Keratinocyte (primary cell): ENCODE measurements at regions not wholly inside any gene's neighbourhood (a gene's known extent, or its start where the extent isn't known, plus 50 kb on each side); places are given as distances from the start of the nearest gene placed in this dataset.

Source experiments
- DNase-seq: peaks from one replicate; pipeline ENCODE4 v3.0.0-alpha.2; 2011; ENCODE audit warnings: low read depth, missing footprints, low spot score
- FAIRE-seq: peaks from 2 replicates; lab custom pipeline; 2011; peaks lifted over from hg19 to GRCh38; lab: Jason Lieb, UNC
- H2AFZ ChIP-seq: 2 replicates; pipeline ENCODE4 v1.6.0; 2012; ENCODE audit warnings: low read length, control low read depth, inconsistent platforms; ENCODE audit not compliant: control insufficient read depth
- H3K27ac ChIP-seq: 2 replicates; pipeline ENCODE4 v1.5.1; 2011; ENCODE audit warnings: low read length; ENCODE audit not compliant: control insufficient read depth, insufficient read depth
- H3K27me3 ChIP-seq: 3 replicates; pipeline ENCODE4 v1.6.0; 2011; ENCODE audit warnings: low read length; ENCODE audit not compliant: control insufficient read depth, insufficient read depth; ENCODE audit errors: extremely low read depth
- H3K36me3 ChIP-seq, 2 experiments: 2 replicates in 1 of 2; 3 replicates in 1 of 2; pipeline ENCODE4 v1.5.1; 2011; ENCODE audit warnings: low read length in 2 of 2, mild to moderate bottlenecking in 1 of 2; ENCODE audit not compliant: control insufficient read depth in 2 of 2, insufficient read depth in 2 of 2; ENCODE audit errors: extremely low read depth in 1 of 2
- H3K4me1 ChIP-seq: 3 replicates; pipeline ENCODE4 v1.5.1; 2011; ENCODE audit warnings: low read length; ENCODE audit not compliant: control insufficient read depth, insufficient read depth; ENCODE audit errors: extremely low read depth
- H3K4me2 ChIP-seq: 3 replicates; pipeline ENCODE4 v1.6.0; 2011; ENCODE audit warnings: low read depth, low read length; ENCODE audit not compliant: control insufficient read depth, insufficient read depth; ENCODE audit errors: extremely low read depth
- H3K4me3 ChIP-seq, 3 experiments: fragments of 200-600 bp in 1 of 3; sonication (generic) in 1 of 3; 2 replicates in 2 of 3; 3 replicates in 1 of 3; pipeline ENCODE4 v1.5.1; 2011 to 2016; ENCODE audit warnings: low read length in 3 of 3, mild to moderate bottlenecking in 3 of 3, control low read depth in 2 of 3, inconsistent platforms in 1 of 3, low read depth in 1 of 3, mixed read lengths in 1 of 3, mixed run types in 1 of 3, moderate library complexity in 1 of 3; ENCODE audit not compliant: control insufficient read depth in 2 of 3, insufficient read depth in 2 of 3; ENCODE audit errors: extremely low read depth in 1 of 3
- H3K79me2 ChIP-seq: 2 replicates; pipeline ENCODE4 v1.6.0; 2012; ENCODE audit warnings: low read length; ENCODE audit not compliant: control insufficient read depth, insufficient read depth
- H3K9ac ChIP-seq: 3 replicates; pipeline ENCODE4 v1.6.0; 2011; ENCODE audit warnings: low read length; ENCODE audit not compliant: control insufficient read depth, insufficient read depth; ENCODE audit errors: extremely low read depth
- H3K9me1 ChIP-seq: 3 replicates; pipeline ENCODE4 v1.6.0; 2011; ENCODE audit warnings: low read length; ENCODE audit not compliant: control insufficient read depth, insufficient read depth; ENCODE audit errors: extremely low read depth
- H3K9me3 ChIP-seq: 2 replicates; pipeline ENCODE4 v1.5.1; 2012; ENCODE audit warnings: low read depth, low read length; ENCODE audit not compliant: control insufficient read depth
- H4K20me1 ChIP-seq: 3 replicates; pipeline ENCODE4 v1.6.0; 2011; ENCODE audit warnings: low read length; ENCODE audit not compliant: control insufficient read depth, insufficient read depth; ENCODE audit errors: extremely low read depth
- CTCF ChIP-seq, 3 experiments: IDR thresholded peaks in 1 of 3; conservative IDR thresholded peaks in 1 of 3; optimal IDR thresholded peaks in 1 of 3; 2 replicates in 2 of 3; 3 replicates in 1 of 3; pipeline versions ENCODE3 to v1.5.1; 2011; ENCODE audit warnings: low read length in 3 of 3, mild to moderate bottlenecking in 3 of 3, moderate library complexity in 2 of 3, control low read depth in 1 of 3, inconsistent platforms in 1 of 3; ENCODE audit not compliant: insufficient read depth in 2 of 3; ENCODE audit errors: extremely low read depth in 1 of 3
- EZH2 ChIP-seq: IDR thresholded peaks from one replicate; pipeline ENCODE4 v1.6.1; 2012; ENCODE audit warnings: inconsistent platforms, mild to moderate bottlenecking, low read length, moderate library complexity
- dilution Hi-C: fragments of 300-500 bp; cut with MboI; formaldehyde crosslinking; loops from one replicate; pipeline ENCODE4 v1.7.0; 2020; ENCODE audit warnings: low sequenced_read_pairs; ENCODE audit not compliant: extremely low pct_ligation_motif_present

DNA sequence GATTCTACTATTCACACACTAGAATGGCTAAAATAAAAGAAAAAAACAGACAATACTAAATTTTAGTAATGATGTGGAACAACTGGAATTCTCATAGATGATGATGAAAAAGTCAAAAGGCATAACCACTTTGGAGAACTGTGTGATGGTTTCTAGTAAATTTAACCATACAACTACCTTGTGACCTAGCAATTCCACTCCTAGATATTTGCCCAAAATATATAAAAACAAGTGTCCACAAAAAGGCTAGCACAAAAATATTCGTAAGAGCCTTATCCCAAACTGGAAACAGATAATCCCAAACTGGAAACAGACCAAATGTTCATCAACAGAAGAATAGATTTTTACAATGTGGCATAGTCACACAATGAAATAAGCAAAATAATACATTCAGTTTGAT is 67.9 kb upstream of the PGBD5 start:
- Histone ChIP-seq H3K4me2 (no peak overlapping the region), H3K79me2 (no peaks in the 10 kb centered on the region), H3K27ac (no peak overlapping the region), H3K4me3 (no peak overlapping the region), H4K20me1 (no peaks in the 10 kb centered on the region), H3K9me1 (no peaks in the 10 kb centered on the region), H3K9ac (no peak overlapping the region), H2AFZ (no peak overlapping the region), H3K4me1 (no peaks in the 10 kb centered on the region), H3K9me3 (no peaks in the 10 kb centered on the region), H3K36me3 (no peaks in the 10 kb centered on the region), H3K27me3 (peaks cover 13% of the 10 kb centered on the region)
- no peak for DNase-seq
- no peak for FAIRE-seq
- TF ChIP-seq CTCF (optimal IDR thresholded peaks at IDR 0.05 in 1 of 3, IDR thresholded peaks at IDR 0.05 in 1 of 3, conservative IDR thresholded peaks at IDR 0.05 in 1 of 3; ENCODE audit: extremely low read depth in 1 of 3, insufficient read depth in 2 of 3, low read length in 3 of 3) (no peak), EZH2 (no peak)
- dilution Hi-C loops = no loop called here

DNA sequence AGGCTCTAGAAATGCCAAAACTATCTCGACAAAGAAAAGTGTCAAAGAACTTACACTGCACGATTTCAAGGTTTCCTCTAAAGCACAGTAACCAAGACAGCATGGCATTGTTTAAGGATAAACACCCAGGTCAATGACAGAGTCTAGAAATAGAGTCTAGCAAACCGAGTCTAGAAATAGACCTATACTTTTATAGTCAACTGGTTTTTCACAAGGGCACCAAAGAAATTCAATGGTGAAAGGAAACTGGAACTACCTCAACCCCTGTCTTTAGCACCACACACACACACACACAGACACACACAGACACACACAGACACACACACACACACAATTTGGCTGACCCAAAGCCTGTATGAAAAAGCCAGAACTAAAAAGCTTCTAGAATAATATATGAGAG is 67.1 kb upstream of the PGBD5 start:
- no peak overlapping the region for H3K4me2 ChIP-seq
- dilution Hi-C loops = no loop called here
- H3K9me1 ChIP-seq = no peaks in the 10 kb centered on the region
- H3K9me3 ChIP-seq = no peaks in the 10 kb centered on the region
- H3K4me1 ChIP-seq = no peaks in the 10 kb centered on the region
- peaks cover 8% of the 10 kb centered on the region for H3K27me3 ChIP-seq
- no peaks in the 10 kb centered on the region for H3K36me3 ChIP-seq
- H3K4me3 ChIP-seq = no peak overlapping the region
- no peaks in the 10 kb centered on the region for H4K20me1 ChIP-seq
- TF ChIP-seq EZH2 (no peak), CTCF (optimal IDR thresholded peaks at IDR 0.05 in 1 of 3, IDR thresholded peaks at IDR 0.05 in 1 of 3, conservative IDR thresholded peaks at IDR 0.05 in 1 of 3; ENCODE audit: extremely low read depth in 1 of 3, insufficient read depth in 2 of 3, low read length in 3 of 3) (no peak)
- H3K27ac ChIP-seq = no peak overlapping the region
- H3K9ac ChIP-seq = no peak overlapping the region
- DNase-seq (no peak), FAIRE-seq (no peak)
- H2AFZ ChIP-seq = no peak overlapping the region
- H3K79me2 ChIP-seq = no peaks in the 10 kb centered on the region
